Stimulated activated CD4-positive, alpha-beta T cell treated with anti-CD3 and anti-CD28 coated beads, Interleukin-15, amount 100 ng/mL, for 24 hours (primary cell): ENCODE measurements at regions not wholly inside any gene's neighbourhood (a gene's known extent, or its start where the extent isn't known, plus 50 kb on each side); places are given as distances from the start of the nearest gene placed in this dataset.
"Not testable (repeated sequence)": the region's sequence is repeated elsewhere in the genome, so short reads cannot be mapped to it uniquely, and the experiment has no call there.

Experiments
- DNase-seq: peaks from one replicate; pipeline ENCODE4 v3.0.0-alpha.2; 2020

DNA sequence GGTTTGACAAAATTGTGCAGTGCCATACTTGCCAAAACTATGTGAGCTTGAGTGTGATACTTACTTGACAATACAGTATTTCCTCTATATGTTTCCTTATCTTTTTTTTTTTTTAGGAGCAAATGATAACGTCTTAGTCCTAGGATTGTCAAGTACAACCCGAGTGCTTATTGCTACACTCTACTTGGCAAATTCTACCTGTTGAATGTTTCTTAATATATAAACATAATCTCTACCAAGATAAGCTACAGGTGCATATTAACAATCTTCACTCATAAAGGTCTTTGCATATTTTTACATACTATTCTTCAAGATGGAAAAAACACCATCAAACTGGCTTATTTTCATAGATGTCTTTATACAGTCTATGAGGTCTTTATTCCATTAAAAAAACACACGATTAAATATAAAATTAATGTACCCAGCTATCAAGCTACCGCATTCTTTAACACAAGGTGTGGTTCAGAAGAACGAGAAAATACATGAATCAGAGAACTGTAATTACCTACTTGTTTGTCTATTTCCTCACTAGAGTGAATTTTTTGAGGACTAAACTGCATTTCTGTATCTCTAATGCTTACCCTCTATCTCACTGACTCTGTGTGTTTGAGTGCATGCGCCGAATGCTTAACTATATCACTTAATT is 76.1 kb upstream of the PDSS1 start:
- no peak for DNase-seq

DNA sequence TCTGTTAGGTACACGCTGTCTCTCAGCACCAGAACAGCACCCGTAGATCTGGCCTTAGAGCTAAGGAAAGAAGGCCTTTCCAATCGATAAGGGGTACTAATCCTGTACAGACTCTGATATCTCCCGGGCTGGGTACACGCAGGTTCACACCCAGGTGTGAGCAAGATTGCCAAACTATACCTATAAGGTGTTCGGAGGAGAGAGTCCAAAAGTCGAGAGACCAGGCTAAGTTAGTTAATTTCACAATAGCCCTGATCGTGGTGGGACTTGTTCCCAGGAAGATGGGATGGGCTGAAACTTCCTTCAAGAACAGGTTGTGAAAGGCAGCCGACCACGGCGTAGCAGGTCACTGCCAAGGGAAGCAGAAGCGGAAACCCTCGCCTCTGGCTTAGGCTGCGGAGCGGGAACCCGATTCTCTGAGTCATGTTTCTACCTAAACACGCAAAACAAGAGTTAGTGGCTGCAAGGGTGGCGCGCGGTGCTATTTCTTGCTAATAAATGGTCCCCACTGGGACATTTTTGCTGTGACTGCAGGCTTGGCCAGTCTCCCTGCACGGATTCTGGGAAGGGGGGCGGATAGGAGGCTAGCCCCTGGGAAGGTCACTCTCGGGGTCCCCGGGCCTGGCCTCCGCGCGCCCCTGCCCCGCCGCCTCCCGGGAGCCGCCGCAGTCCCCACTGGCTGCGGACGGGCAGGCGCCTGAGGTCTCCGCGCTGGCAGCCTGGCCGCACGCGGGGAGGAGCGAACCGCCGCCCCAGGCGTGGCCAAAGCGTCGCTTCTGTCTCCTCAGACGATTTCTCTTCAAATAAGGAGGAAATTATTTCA is 75.4 kb upstream of the PDSS1 start:
- DNase-seq = peak; percentile 59

DNA sequence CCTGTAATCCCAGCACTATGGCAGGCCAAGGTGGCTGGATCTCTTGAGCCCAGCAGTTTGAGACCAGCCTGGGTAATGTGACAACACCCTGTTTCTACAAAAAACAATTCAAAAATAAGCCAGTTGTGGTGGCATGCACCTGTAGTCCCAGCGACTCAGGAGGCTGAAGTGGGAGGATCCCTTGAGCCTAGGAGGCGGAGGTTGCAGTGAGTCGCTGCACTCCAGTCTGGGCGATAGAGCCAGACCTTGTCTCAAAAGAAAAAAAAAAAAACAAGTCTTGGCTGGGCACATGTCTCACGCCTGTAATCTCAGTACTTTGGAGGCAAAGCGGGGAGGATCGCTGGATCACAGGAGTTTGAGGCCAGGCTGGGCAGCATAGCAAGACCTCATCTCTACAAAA is 74.6 kb upstream of the PDSS1 start:
- DNase-seq = peak; percentile 12

DNA sequence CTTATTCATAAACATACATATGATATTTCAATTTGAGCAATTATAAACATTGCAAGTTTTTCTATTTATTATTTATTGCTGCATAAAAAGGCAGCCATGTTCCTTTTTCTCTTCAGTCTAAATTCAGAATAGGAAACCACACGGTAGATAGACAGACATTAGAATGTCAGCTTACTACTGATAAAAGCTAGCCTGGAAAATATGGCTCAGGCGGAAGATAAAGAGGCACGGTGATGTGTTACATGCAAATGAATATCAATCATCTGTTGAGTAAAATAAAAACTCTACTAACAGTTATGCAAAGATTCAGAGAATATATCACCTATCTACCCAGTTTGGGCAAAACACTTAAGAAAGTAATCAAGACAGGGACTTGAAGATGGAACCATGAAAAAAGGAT is 73.5 kb upstream of the PDSS1 start:
- no peak for DNase-seq

DNA sequence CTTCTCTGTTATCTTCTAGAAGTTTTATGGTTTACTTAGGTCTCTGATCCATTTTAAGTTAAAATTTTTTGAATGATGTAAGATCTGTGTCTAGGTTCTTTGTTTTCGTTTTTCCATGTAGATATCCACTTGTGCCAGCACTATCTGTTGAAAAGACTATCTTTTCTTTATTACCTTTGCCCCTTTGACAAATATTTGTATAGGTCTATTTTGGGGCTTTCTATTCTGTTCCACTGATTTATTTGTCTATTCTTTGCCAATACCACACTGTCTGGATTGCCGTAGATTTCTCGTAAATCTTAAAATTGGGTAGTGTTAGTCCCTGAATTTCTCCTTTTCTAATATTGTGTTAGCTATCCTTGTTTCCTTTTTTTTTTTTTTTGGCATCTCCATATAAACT is 71.4 kb upstream of the PDSS1 start:
- no peak for DNase-seq

DNA sequence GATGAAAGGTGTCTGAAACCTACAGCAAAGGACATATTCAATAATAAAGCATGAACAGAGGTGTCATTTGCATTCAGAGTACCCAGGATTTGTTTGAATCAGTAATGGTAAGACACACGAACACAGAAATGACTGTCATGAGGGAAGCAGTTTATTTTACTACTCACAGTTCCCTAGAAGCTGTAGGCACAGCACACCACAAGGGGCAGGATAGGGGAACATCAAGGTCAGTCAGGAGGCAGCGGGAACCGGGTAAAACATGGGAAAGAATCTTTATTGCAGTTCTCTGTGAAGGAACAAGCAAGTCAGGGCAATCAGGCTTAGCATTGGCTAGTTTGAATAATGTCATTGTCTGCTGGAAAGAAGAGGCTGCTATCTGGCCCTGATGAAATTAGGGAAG is 70.2 kb upstream of the PDSS1 start:
- DNase-seq = no peak

DNA sequence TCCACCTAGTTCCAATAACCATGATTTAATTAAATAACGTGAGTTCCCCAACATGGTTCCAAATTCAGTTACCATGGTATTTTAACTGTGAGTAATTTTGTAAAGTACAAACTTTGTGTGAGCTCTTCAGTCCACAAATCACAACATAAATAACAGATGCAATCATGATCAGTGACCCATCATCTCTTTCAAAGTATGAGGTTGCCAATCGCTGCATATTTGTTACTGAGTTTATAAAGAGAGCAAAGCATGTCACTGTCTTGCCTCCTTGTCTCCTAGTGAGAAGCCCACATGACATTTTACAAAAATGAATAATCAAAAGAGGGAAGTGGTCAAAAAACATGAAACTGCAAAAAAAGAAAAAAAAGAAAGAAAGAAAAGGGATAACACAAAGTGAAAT is 69.1 kb upstream of the PDSS1 start:
- no peak for DNase-seq

DNA sequence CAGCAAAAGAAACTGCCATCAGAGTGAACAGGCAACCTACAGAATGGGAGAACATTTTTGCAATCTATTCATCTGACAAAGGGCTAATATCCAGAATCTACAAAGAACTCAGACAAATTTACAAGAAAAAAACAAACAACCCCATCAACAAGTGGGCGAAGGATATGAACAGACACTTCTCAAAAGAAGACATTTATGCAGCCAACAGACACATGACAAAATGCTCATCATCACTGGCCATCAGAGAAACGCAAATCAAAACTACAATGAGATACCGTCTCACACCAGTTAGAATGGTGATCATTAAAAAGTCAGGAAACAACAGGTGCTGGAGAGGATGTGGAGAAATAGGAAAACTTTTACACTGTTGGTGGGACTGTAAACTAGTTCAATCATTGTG is 65.3 kb upstream of the PDSS1 start:
- DNase-seq = not testable (repeated sequence)

DNA sequence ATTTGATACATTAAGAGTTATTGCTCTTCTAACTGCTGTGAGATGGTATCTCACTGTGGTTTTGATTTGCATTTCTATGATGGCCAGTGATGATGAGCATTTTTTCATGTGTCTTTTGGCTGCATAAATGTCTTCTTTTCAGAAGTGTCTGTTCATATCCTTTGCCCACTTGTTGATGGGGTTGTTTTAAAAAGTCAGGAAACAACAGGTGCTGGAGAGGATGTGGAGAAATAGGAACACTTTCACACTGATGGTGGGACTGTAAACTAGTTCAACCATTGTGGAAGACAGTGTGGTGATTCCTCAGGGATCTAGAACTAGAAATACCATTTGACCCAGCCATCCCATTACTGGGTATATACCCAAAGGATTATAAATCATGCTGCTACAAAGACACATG is 63.4 kb upstream of the PDSS1 start:
- DNase-seq = not testable (repeated sequence)

DNA sequence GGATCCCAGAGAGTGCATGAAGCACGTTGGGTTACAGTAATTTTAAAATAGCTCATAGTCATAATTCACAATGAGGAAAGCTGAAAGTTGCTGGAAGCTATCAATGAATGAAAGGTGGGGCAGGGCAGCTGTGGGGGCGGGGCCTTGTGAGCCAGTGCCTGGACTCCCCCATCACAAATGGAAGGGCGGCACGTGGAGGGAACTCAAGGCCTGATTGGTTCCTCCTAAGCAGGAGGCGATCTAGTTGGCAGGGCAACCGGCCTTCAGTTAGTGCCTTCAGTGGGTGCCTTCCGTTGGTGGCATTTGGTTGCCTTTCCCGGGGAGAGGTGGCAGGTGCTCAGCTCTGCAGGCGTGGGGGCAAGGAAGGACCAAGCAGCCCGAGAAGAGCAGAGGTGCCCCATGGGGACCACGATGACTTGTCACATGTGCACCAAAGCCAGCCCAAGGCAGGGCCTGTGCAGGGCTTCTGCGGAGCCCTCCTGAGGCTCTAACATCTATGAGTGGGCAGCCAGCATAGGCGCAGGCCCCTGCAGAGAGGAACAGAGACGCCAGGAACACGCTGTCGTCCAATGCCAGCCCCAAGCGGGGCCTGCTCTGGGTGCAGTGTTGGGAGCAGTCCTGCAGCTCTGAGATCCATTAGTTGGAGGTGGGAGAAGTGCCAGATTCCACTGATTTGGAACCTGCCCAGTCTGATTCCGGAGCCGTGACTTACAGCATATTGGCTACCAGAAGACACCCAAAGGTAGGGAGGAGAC is 59.8 kb upstream of the PDSS1 start:
- DNase-seq = no peak

DNA sequence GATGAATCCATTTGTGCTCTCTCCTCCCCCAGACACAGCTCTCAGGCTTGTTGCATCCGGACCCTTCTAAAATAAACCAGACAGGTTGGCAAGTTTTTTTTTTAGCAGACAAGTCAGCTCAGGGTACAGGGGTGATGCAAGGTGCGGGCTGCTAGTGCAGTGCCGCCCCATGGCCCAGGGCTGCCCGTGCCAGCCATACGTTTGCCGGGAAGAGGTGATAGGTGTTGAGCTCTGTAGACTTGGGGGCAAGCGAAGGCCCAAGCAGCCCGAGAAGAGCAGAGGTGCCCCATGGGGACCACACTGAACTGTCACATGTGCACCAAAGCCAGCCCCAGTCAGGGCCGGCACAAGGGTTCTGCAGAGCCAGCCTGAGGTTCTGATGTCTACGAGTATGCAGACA is 57.1 kb upstream of the PDSS1 start:
- DNase-seq = no peak

DNA sequence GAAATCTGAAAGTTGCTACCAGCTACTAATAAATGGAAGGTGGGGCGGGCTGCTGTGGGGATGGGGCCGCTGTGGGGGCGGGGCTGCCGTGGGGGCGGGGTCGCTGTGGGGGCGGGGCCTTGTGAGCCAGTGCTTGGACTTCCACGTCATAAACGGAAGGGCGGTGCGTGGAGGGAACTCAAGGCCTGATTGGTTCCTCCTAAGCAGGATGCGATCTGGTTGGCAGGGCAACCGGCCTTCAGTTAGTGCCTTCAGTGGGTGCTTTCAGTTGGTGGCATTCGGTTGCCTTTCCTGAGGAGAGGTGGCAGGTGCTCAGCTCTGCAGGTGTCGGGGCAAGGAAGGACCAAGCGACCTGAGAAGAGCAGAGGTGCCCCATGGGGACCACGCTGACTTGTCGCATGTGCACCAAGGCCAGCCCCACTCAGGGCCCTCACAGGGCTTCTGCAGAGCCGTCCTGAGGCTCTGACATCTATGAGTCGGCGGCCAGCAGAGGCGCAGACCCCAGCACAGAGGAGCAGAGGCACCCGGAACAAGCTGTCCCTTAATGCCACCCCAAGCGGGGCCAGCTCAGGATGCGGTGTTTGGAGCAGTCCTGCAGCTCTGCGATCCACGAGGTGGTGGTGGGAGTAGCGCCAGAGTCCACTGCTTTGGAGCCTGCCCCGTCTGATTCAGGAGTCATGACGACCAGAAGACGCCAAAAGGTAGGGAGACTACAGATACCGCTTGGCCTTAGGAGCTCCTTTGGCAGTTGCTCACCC is 54.4 kb upstream of the PDSS1 start:
- DNase-seq = no peak

DNA sequence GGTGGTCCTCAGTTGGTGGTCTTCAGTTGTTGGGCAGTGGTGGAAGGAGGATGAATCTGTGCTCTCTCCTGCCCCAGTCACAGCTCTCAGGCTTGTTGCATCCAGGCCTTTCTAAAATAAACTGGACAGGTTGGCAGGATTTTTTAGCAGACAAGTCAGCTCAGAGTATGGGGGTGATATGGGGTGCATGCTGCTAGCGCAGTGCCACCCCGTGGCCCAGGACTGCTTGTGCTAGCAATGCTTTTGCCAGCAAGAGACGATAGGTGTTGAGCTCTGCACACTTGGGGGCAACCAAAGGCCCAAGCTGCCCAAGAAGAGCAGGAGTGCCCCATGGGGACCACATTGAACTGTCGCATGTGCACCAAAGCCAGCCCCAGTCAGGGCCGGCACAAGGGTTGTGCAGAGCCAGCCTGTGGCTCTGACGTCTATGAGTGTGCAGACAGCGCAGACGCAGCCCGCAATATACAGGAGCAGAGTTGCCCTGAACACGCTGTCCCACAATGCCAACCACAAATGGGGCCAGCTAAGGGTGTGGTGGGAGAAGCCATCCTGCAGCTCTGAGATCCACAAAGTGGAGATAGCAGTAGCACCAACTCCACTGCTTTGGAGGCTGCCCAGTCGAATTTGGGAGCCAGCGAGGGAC is 49.8 kb upstream of the PDSS1 start:
- no peak for DNase-seq
